ENCODE measurements at regions not wholly inside any gene's neighbourhood (a gene's known extent, or its start where the extent isn't known, plus 50 kb on each side); places are given as distances from the start of the nearest gene placed in this dataset.

DNA sequence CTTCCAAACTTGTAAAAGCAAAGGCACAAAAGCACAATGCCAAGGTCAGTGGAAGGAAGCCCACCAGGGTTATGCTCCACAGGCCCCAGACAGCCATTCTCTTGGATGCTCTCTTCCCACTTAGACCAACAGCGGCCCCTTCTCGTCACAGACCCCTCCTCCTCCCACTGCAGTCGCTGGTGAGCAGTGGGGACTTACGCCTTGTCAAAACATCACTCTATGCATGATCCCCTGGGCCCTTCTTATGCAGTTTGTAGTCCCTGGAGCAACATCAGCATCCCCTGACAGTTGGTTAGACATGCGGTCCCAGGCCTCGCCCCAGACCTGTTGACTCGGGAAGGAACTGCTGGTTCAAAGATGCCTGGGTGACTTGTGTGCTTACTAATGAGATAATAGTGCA, 376.0 kb upstream of the KLHL29 start:
- TF ChIP-seq ZEB2 (tag by site-specific recombination; IDR thresholded peaks at IDR 0.05) (no peak), ZNF121 (tag by site-specific recombination; IDR thresholded peaks at IDR 0.05) (no peak), ZBTB21 (tag by site-specific recombination; IDR thresholded peaks at IDR 0.05) (no peak), BCL11A (tag by site-specific recombination; IDR thresholded peaks at IDR 0.05; ENCODE audit: low read depth) (no peak)
- TF ChIP-seq, protein P1, sequence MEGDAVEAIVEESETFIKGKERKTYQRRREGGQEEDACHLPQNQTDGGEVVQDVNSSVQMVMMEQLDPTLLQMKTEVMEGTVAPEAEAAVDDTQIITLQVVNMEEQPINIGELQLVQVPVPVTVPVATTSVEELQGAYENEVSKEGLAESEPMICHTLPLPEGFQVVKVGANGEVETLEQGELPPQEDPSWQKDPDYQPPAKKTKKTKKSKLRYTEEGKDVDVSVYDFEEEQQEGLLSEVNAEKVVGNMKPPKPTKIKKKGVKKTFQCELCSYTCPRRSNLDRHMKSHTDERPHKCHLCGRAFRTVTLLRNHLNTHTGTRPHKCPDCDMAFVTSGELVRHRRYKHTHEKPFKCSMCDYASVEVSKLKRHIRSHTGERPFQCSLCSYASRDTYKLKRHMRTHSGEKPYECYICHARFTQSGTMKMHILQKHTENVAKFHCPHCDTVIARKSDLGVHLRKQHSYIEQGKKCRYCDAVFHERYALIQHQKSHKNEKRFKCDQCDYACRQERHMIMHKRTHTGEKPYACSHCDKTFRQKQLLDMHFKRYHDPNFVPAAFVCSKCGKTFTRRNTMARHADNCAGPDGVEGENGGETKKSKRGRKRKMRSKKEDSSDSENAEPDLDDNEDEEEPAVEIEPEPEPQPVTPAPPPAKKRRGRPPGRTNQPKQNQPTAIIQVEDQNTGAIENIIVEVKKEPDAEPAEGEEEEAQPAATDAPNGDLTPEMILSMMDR (tag by site-specific recombination; IDR thresholded peaks at IDR 0.05), result no peak

Measured in HEK293 (cell line).